Liver (tissue), 8 donors: ENCODE measurements at regions not wholly inside any gene's neighbourhood (a gene's known extent, or its start where the extent isn't known, plus 50 kb on each side); places are given as distances from the start of the nearest gene placed in this dataset.
"Not testable (repeated sequence)": the region's sequence is repeated elsewhere in the genome, so short reads cannot be mapped to it uniquely, and the experiment has no call there.

ENCODE experiments used
- DNase-seq: peaks from one replicate; pipeline ENCODE4 v3.0.0-alpha.2; 2017; ENCODE audit warnings: low spot score
- H3K27ac ChIP-seq, 2 donors: one replicate each; pipeline ENCODE4 v1.7.0; 2013; ENCODE audit warnings: inconsistent platforms in 2 of 2, low read length in 2 of 2, control low read depth in 1 of 2, low read depth in 1 of 2, mild to moderate bottlenecking in 1 of 2
- H3K27me3 ChIP-seq, 4 donors: one replicate each; pipeline versions ENCODE4 v1.6.1 to v1.7.0; 2013; ENCODE audit warnings: low read length in 3 of 4, inconsistent platforms in 1 of 4, mild to moderate bottlenecking in 1 of 4, moderate library complexity in 1 of 4; ENCODE audit not compliant: control insufficient read depth in 4 of 4, insufficient read depth in 4 of 4
- H3K36me3 ChIP-seq, 4 donors: one replicate each; pipeline versions ENCODE4 v1.6.1 to v1.7.0; 2013; ENCODE audit warnings: low read length in 3 of 4, mild to moderate bottlenecking in 3 of 4, low read depth in 1 of 4, moderate library complexity in 1 of 4; ENCODE audit not compliant: control insufficient read depth in 4 of 4, insufficient read depth in 3 of 4
- H3K4me1 ChIP-seq, 4 donors: one replicate each; pipeline versions ENCODE4 v1.6.1 to v1.7.0; 2013; ENCODE audit warnings: low read length in 3 of 4, mild to moderate bottlenecking in 3 of 4, moderate library complexity in 1 of 4; ENCODE audit not compliant: control insufficient read depth in 4 of 4, insufficient read depth in 4 of 4
- H3K4me3 ChIP-seq, 3 donors: one replicate each; pipeline versions ENCODE4 v1.6.1 to v1.7.0; 2013; ENCODE audit warnings: low read length in 3 of 3, control low read depth in 1 of 3, low read depth in 1 of 3, mild to moderate bottlenecking in 1 of 3
- H3K9ac ChIP-seq, 2 donors: one replicate each; pipeline ENCODE4 v1.7.0; 2013; ENCODE audit warnings: low read length in 2 of 2, mild to moderate bottlenecking in 2 of 2, moderate library complexity in 2 of 2, control low read depth in 1 of 2, low read depth in 1 of 2
- H3K9me3 ChIP-seq, 4 donors: one replicate each; pipeline versions ENCODE4 v1.6.1 to v1.7.0; 2013; ENCODE audit warnings: low read length in 3 of 4; ENCODE audit not compliant: control insufficient read depth in 4 of 4
- CTCF ChIP-seq: fragments of 150-350 bp; IDR thresholded peaks from 2 replicates; pipeline ENCODE4 v1.5.1; 2017; ENCODE audit warnings: improper control_type of control experiment, low read depth, low read length; ENCODE audit not compliant: missing input control
- EGR1 ChIP-seq, 2 donors: IDR thresholded peaks; 2 replicates each; pipeline ENCODE4 v1.6.1; 2016 to 2018; ENCODE audit warnings: antibody characterized with exemption in 2 of 2, low read depth in 2 of 2
- GABPA ChIP-seq, 2 donors: IDR thresholded peaks in 1 of 2; conservative IDR thresholded peaks in 1 of 2; 2 replicates each; pipeline ENCODE4 v1.6.1; 2016; ENCODE audit warnings: antibody characterized with exemption in 2 of 2, mild to moderate bottlenecking in 1 of 2, moderate library complexity in 1 of 2
- NR2F2 ChIP-seq: IDR thresholded peaks from 2 replicates; pipeline ENCODE4 v1.6.1; 2016; ENCODE audit warnings: antibody characterized with exemption
- RAD21 ChIP-seq, 2 donors: IDR thresholded peaks; 2 replicates each; pipeline ENCODE4 v1.6.1; 2016; ENCODE audit warnings: antibody characterized with exemption in 2 of 2, mild to moderate bottlenecking in 2 of 2
- REST ChIP-seq: IDR thresholded peaks from 2 replicates; pipeline ENCODE4 v1.6.1; 2016; ENCODE audit warnings: antibody characterized with exemption, mild to moderate bottlenecking
- SP1 ChIP-seq: IDR thresholded peaks from 2 replicates; pipeline ENCODE4 v1.6.1; 2018; ENCODE audit warnings: antibody characterized with exemption, mild to moderate bottlenecking
- TAF1 ChIP-seq: conservative IDR thresholded peaks from 2 replicates; pipeline ENCODE4 v1.6.1; 2016; ENCODE audit warnings: antibody characterized with exemption, mild to moderate bottlenecking
- YY1 ChIP-seq: IDR thresholded peaks from 2 replicates; pipeline ENCODE4 v1.6.1; 2016; ENCODE audit warnings: antibody characterized with exemption, mild to moderate bottlenecking
- WGBS: extraction: QIAGEN DNeasy Blood & Tissue Kit; methylation state at CpG from one replicate; pipeline ENCODE4 v1.1.7; 2013; 5-methylcytosine and 5-hydroxymethylcytosine counted together
- donor health status: healthy.
- donor health status: healthy.
- donor health status: healthy.
- donor health status: healthy.
- donor health status: healthy.

GRCh38 chr9:103205881-103206585 is 210.9 kb downstream of the CYLC2 start:
- H3K9ac ChIP-seq, H3K36me3 ChIP-seq, H3K27ac ChIP-seq, DNase-seq, H3K4me3 ChIP-seq, H3K27me3 ChIP-seq, H3K4me1 ChIP-seq: not testable (repeated sequence)
- peaks cover 0 to 12% (median 3%) of the 10 kb centered on the region in 4 donors for H3K9me3 ChIP-seq
- WGBS = 75% methylated on average over 8 of the region's 8 CpGs

- no peak for TF ChIP-seq GABPA (IDR thresholded peaks at IDR 0.05 in 1 of 2, conservative IDR thresholded peaks at IDR 0.05 in 1 of 2)
- TF ChIP-seq CTCF = no peak
- no peak for TF ChIP-seq TAF1
- TF ChIP-seq REST = no peak
- no peak for TF ChIP-seq SP1
- no peak for TF ChIP-seq NR2F2
- Histone ChIP-seq H3K9ac (no peak overlapping the region), H3K27ac (no peak overlapping the region), H3K4me3 (no peak overlapping the region), H3K9me3 (peaks cover 0 to 12% (median 3%) of the 10 kb centered on the region in 4 donors), H3K36me3 (no peaks in the 10 kb centered on the region), H3K27me3 (no peaks in the 10 kb centered on the region), H3K4me1 (no peaks in the 10 kb centered on the region)
- DNase-seq = no peak
- 90% methylated on average over 3 of the region's 3 CpGs for WGBS
Observed at GRCh38 chr9:103210607-103211006, 215.5 kb downstream of the CYLC2 start.

GRCh38 chr9:103215197-103215596 is 220.1 kb downstream of the CYLC2 start:
- WGBS = 82% methylated on average over 1 of the region's 1 CpG
- H3K36me3 ChIP-seq = no peaks in the 10 kb centered on the region
- no peak overlapping the region for H3K9ac ChIP-seq
- peaks cover 0 to 11% (median 3%) of the 10 kb centered on the region in 4 donors for H3K9me3 ChIP-seq
- no peak overlapping the region for H3K27ac ChIP-seq
- H3K4me3 ChIP-seq = no peak overlapping the region
- H3K27me3 ChIP-seq = no peaks in the 10 kb centered on the region
- no peaks in the 10 kb centered on the region for H3K4me1 ChIP-seq
- no peak for DNase-seq
- TF ChIP-seq CTCF = no peak
- no peak for TF ChIP-seq EGR1 (IDR thresholded peaks at IDR 0.05; ENCODE audit: low read depth in 2 of 2)
- TF ChIP-seq TAF1 = no peak
- no peak for TF ChIP-seq RAD21 (IDR thresholded peaks at IDR 0.05)
- TF ChIP-seq YY1 = no peak
